Keratinocyte (primary cell): ENCODE measurements at regions not wholly inside any gene's neighbourhood (a gene's known extent, or its start where the extent isn't known, plus 50 kb on each side); places are given as distances from the start of the nearest gene placed in this dataset.

Source experiments
- DNase-seq: peaks from one replicate; pipeline ENCODE4 v3.0.0-alpha.2; 2011; ENCODE audit warnings: low read depth, missing footprints, low spot score
- FAIRE-seq: peaks from 2 replicates; lab custom pipeline; 2011; peaks lifted over from hg19 to GRCh38; lab: Jason Lieb, UNC
- H2AFZ ChIP-seq: 2 replicates; pipeline ENCODE4 v1.6.0; 2012; ENCODE audit warnings: low read length, control low read depth, inconsistent platforms; ENCODE audit not compliant: control insufficient read depth
- H3K27ac ChIP-seq: 2 replicates; pipeline ENCODE4 v1.5.1; 2011; ENCODE audit warnings: low read length; ENCODE audit not compliant: control insufficient read depth, insufficient read depth
- H3K27me3 ChIP-seq: 3 replicates; pipeline ENCODE4 v1.6.0; 2011; ENCODE audit warnings: low read length; ENCODE audit not compliant: control insufficient read depth, insufficient read depth; ENCODE audit errors: extremely low read depth
- H3K36me3 ChIP-seq, 2 experiments: 2 replicates in 1 of 2; 3 replicates in 1 of 2; pipeline ENCODE4 v1.5.1; 2011; ENCODE audit warnings: low read length in 2 of 2, mild to moderate bottlenecking in 1 of 2; ENCODE audit not compliant: control insufficient read depth in 2 of 2, insufficient read depth in 2 of 2; ENCODE audit errors: extremely low read depth in 1 of 2
- H3K4me1 ChIP-seq: 3 replicates; pipeline ENCODE4 v1.5.1; 2011; ENCODE audit warnings: low read length; ENCODE audit not compliant: control insufficient read depth, insufficient read depth; ENCODE audit errors: extremely low read depth
- H3K4me2 ChIP-seq: 3 replicates; pipeline ENCODE4 v1.6.0; 2011; ENCODE audit warnings: low read depth, low read length; ENCODE audit not compliant: control insufficient read depth, insufficient read depth; ENCODE audit errors: extremely low read depth
- H3K4me3 ChIP-seq, 3 experiments: fragments of 200-600 bp in 1 of 3; sonication (generic) in 1 of 3; 2 replicates in 2 of 3; 3 replicates in 1 of 3; pipeline ENCODE4 v1.5.1; 2011 to 2016; ENCODE audit warnings: low read length in 3 of 3, mild to moderate bottlenecking in 3 of 3, control low read depth in 2 of 3, inconsistent platforms in 1 of 3, low read depth in 1 of 3, mixed read lengths in 1 of 3, mixed run types in 1 of 3, moderate library complexity in 1 of 3; ENCODE audit not compliant: control insufficient read depth in 2 of 3, insufficient read depth in 2 of 3; ENCODE audit errors: extremely low read depth in 1 of 3
- H3K79me2 ChIP-seq: 2 replicates; pipeline ENCODE4 v1.6.0; 2012; ENCODE audit warnings: low read length; ENCODE audit not compliant: control insufficient read depth, insufficient read depth
- H3K9ac ChIP-seq: 3 replicates; pipeline ENCODE4 v1.6.0; 2011; ENCODE audit warnings: low read length; ENCODE audit not compliant: control insufficient read depth, insufficient read depth; ENCODE audit errors: extremely low read depth
- H3K9me1 ChIP-seq: 3 replicates; pipeline ENCODE4 v1.6.0; 2011; ENCODE audit warnings: low read length; ENCODE audit not compliant: control insufficient read depth, insufficient read depth; ENCODE audit errors: extremely low read depth
- H3K9me3 ChIP-seq: 2 replicates; pipeline ENCODE4 v1.5.1; 2012; ENCODE audit warnings: low read depth, low read length; ENCODE audit not compliant: control insufficient read depth
- H4K20me1 ChIP-seq: 3 replicates; pipeline ENCODE4 v1.6.0; 2011; ENCODE audit warnings: low read length; ENCODE audit not compliant: control insufficient read depth, insufficient read depth; ENCODE audit errors: extremely low read depth
- EZH2 ChIP-seq: IDR thresholded peaks from one replicate; pipeline ENCODE4 v1.6.1; 2012; ENCODE audit warnings: inconsistent platforms, mild to moderate bottlenecking, low read length, moderate library complexity
- dilution Hi-C: fragments of 300-500 bp; cut with MboI; formaldehyde crosslinking; loops from one replicate; pipeline ENCODE4 v1.7.0; 2020; ENCODE audit warnings: low sequenced_read_pairs; ENCODE audit not compliant: extremely low pct_ligation_motif_present
- TF ChIP-seq, protein P1 (sequence below), 3 experiments: IDR thresholded peaks in 1 of 3; conservative IDR thresholded peaks in 1 of 3; optimal IDR thresholded peaks in 1 of 3; 2 replicates in 2 of 3; 3 replicates in 1 of 3; pipeline versions ENCODE3 to v1.5.1; 2011; ENCODE audit warnings: low read length in 3 of 3, mild to moderate bottlenecking in 3 of 3, moderate library complexity in 2 of 3, control low read depth in 1 of 3, inconsistent platforms in 1 of 3; ENCODE audit not compliant: insufficient read depth in 2 of 3; ENCODE audit errors: extremely low read depth in 1 of 3

DNA sequence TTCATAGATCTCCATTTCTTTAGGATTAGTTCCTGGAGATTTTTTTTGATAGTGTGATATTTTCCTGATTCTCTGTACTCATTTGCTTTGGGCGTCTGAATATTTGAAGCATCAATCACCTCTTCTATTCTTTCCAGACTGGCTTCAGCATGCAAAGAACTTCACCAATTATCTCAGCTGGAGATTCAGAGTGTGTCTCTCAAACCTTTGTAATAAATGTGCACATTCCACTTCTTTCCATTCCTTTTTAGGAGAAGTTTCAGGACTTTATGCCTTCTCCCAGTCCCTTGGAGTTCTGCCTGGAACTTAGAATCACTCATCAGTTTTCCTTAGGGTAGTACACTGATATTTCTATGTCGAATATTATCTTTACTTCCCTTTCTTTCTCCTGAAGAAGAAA, 334.8 kb downstream of the TEX13C start:
- H3K4me3 ChIP-seq = no peak overlapping the region
- DNase-seq (no peak), FAIRE-seq (no peak)
- TF ChIP-seq EZH2 = no peak
- TF ChIP-seq, protein P1, sequence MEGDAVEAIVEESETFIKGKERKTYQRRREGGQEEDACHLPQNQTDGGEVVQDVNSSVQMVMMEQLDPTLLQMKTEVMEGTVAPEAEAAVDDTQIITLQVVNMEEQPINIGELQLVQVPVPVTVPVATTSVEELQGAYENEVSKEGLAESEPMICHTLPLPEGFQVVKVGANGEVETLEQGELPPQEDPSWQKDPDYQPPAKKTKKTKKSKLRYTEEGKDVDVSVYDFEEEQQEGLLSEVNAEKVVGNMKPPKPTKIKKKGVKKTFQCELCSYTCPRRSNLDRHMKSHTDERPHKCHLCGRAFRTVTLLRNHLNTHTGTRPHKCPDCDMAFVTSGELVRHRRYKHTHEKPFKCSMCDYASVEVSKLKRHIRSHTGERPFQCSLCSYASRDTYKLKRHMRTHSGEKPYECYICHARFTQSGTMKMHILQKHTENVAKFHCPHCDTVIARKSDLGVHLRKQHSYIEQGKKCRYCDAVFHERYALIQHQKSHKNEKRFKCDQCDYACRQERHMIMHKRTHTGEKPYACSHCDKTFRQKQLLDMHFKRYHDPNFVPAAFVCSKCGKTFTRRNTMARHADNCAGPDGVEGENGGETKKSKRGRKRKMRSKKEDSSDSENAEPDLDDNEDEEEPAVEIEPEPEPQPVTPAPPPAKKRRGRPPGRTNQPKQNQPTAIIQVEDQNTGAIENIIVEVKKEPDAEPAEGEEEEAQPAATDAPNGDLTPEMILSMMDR (optimal IDR thresholded peaks at IDR 0.05 in 1 of 3, IDR thresholded peaks at IDR 0.05 in 1 of 3, conservative IDR thresholded peaks at IDR 0.05 in 1 of 3; ENCODE audit: extremely low read depth in 1 of 3, insufficient read depth in 2 of 3, low read length in 3 of 3) = no peak
- H3K27me3 ChIP-seq = no peaks in the 10 kb centered on the region
- no peaks in the 10 kb centered on the region for H3K36me3 ChIP-seq
- H3K9ac ChIP-seq = no peak overlapping the region
- dilution Hi-C loops = no loop called here
- H3K4me1 ChIP-seq = no peaks in the 10 kb centered on the region
- no peak overlapping the region for H2AFZ ChIP-seq
- H3K27ac ChIP-seq = no peak overlapping the region
- no peaks in the 10 kb centered on the region for H3K9me1 ChIP-seq
- H3K79me2 ChIP-seq = no peaks in the 10 kb centered on the region
- H4K20me1 ChIP-seq = no peaks in the 10 kb centered on the region
- H3K4me2 ChIP-seq = no peak overlapping the region
- H3K9me3 ChIP-seq = no peaks in the 10 kb centered on the region

DNA sequence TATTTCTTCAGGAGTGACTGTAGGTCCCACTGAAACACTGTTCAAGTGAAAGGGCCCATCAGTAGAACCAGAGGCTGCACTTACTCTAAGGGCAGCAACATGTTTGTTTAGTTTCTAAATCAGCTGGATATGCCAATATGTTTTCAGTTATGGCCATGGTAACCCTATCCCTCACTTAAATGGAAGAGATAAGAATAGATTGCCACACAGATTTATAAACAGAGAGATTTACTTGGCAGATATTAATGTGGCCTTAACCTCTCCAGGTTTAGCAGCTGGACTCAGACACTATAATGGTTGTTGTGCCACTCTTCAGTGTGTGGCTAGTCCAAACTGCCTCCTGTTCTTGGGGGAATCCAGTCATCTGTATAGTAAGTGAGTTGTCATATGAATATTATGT, 354.1 kb downstream of the TEX13C start:
- DNase-seq (no peak), FAIRE-seq (no peak)
- no peaks in the 10 kb centered on the region for H3K79me2 ChIP-seq
- dilution Hi-C loops = no loop called here
- H3K9me1 ChIP-seq = no peaks in the 10 kb centered on the region
- H3K4me3 ChIP-seq = no peak overlapping the region
- no peaks in the 10 kb centered on the region for H3K9me3 ChIP-seq
- no peak overlapping the region for H3K9ac ChIP-seq
- no peaks in the 10 kb centered on the region for H3K36me3 ChIP-seq
- no peak overlapping the region for H3K4me2 ChIP-seq
- H3K27me3 ChIP-seq = no peaks in the 10 kb centered on the region
- H3K27ac ChIP-seq = no peak overlapping the region
- no peak overlapping the region for H2AFZ ChIP-seq
- TF ChIP-seq, protein P1 (optimal IDR thresholded peaks at IDR 0.05 in 1 of 3, IDR thresholded peaks at IDR 0.05 in 1 of 3, conservative IDR thresholded peaks at IDR 0.05 in 1 of 3; ENCODE audit: extremely low read depth in 1 of 3, insufficient read depth in 2 of 3, low read length in 3 of 3) = no peak
- no peak for TF ChIP-seq EZH2
- H3K4me1 ChIP-seq = no peaks in the 10 kb centered on the region
- H4K20me1 ChIP-seq = no peaks in the 10 kb centered on the region
